ENCODE measurements at regions not wholly inside any gene's neighbourhood (a gene's known extent, or its start where the extent isn't known, plus 50 kb on each side); places are given as distances from the start of the nearest gene placed in this dataset.

DNA sequence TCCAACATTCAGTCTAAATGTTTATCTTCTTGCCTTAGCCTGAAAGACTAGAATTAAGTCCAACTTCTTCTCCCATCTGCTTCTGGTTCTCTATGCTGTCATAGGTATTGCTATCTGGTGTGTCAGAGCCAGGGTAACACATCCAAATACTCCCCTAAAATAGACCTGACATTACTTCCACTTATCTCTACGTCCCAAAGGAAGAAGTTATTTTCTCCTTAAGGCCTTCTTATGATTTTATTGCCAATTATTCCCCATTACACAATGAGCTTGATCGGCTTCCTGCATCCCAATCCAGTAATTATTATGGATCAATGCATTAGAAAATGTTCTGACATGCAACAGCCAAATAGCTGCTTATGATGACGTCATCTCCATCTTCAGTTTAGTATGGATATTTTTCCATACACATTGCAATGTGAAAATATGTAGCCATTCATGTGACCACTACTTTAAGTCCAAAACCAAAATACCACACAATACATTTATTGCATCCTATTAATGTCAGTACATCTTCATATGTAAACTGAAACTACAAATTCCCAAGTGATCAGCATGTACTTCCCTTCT, 555.5 kb downstream of the MAT2B start:
- H3K36me3 ChIP-seq (ENCODE audit: control insufficient read depth in 1 of 2, insufficient read depth in 2 of 2, low read length in 2 of 2): no peaks in the 10 kb centered on the region
- no peak overlapping the region for H3K4me3 ChIP-seq (ENCODE audit: low read depth in 1 of 2, low read length in 2 of 2)
- H3K9me3 ChIP-seq (ENCODE audit: control insufficient read depth in 1 of 2, low read length in 2 of 2): no peaks in the 10 kb centered on the region
- no peaks in the 10 kb centered on the region for H3K27me3 ChIP-seq (ENCODE audit: low read depth, low read length)
- no peaks in the 10 kb centered on the region for H3K4me1 ChIP-seq (ENCODE audit: control insufficient read depth in 1 of 2, insufficient read depth in 2 of 2, low read length in 2 of 2)
- H3K27ac ChIP-seq (ENCODE audit: low read length): no peak overlapping the region

- Histone ChIP-seq H3K9me3 (ENCODE audit: control insufficient read depth in 1 of 2, low read length in 2 of 2) (no peaks in the 10 kb centered on the region), H3K36me3 (ENCODE audit: control insufficient read depth in 1 of 2, insufficient read depth in 2 of 2, low read length in 2 of 2) (no peaks in the 10 kb centered on the region), H3K4me3 (ENCODE audit: low read depth in 1 of 2, low read length in 2 of 2) (no peak overlapping the region), H3K27ac (ENCODE audit: low read length) (no peak overlapping the region), H3K27me3 (ENCODE audit: low read depth, low read length) (no peaks in the 10 kb centered on the region), H3K4me1 (ENCODE audit: control insufficient read depth in 1 of 2, insufficient read depth in 2 of 2, low read length in 2 of 2) (no peaks in the 10 kb centered on the region)
These were observed 556.9 kb downstream of the MAT2B start for GRCh38 chr5:164062304-164062703.

GRCh38 chr5:164065266-164065665, 559.8 kb downstream of the MAT2B start:
- no peak overlapping the region for H3K4me3 ChIP-seq (ENCODE audit: low read depth in 1 of 2, low read length in 2 of 2)
- peaks cover 0 to 2% of the 10 kb centered on the region in 2 donors for H3K9me3 ChIP-seq (ENCODE audit: control insufficient read depth in 1 of 2, low read length in 2 of 2)
- H3K36me3 ChIP-seq (ENCODE audit: control insufficient read depth in 1 of 2, insufficient read depth in 2 of 2, low read length in 2 of 2): no peaks in the 10 kb centered on the region
- no peaks in the 10 kb centered on the region for H3K4me1 ChIP-seq (ENCODE audit: control insufficient read depth in 1 of 2, insufficient read depth in 2 of 2, low read length in 2 of 2)
- H3K27me3 ChIP-seq (ENCODE audit: low read depth, low read length): no peaks in the 10 kb centered on the region
- H3K27ac ChIP-seq (ENCODE audit: low read length): no peak overlapping the region

- H3K4me1 ChIP-seq (ENCODE audit: control insufficient read depth in 1 of 2, insufficient read depth in 2 of 2, low read length in 2 of 2): no peaks in the 10 kb centered on the region
- H3K27ac ChIP-seq (ENCODE audit: low read length): no peak overlapping the region
- no peaks in the 10 kb centered on the region for H3K27me3 ChIP-seq (ENCODE audit: low read depth, low read length)
- H3K36me3 ChIP-seq (ENCODE audit: control insufficient read depth in 1 of 2, insufficient read depth in 2 of 2, low read length in 2 of 2): no peaks in the 10 kb centered on the region
- H3K4me3 ChIP-seq (ENCODE audit: low read depth in 1 of 2, low read length in 2 of 2): no peak overlapping the region
- peaks cover 0 to 2% of the 10 kb centered on the region in 2 donors for H3K9me3 ChIP-seq (ENCODE audit: control insufficient read depth in 1 of 2, low read length in 2 of 2)
These were observed 566.3 kb downstream of the MAT2B start for GRCh38 chr5:164071671-164072070.

DNA sequence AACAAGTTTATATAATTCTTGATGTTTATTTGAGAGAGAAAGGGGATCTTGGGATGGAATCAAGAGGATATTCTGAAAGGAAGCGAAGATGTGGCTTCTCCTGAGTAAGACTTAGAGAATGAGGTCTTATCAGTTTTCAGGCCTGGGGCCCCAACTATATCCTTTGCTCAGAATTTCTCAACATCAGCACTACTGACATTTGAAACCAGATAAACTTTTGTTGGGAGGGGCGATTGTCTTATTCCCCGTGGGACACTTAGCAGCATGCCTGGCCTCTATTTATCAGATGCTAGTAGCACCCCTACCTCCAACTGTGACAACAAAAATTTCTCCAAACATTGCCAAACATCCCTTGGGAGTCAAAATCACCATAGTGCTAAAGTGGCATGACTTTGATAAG, 567.7 kb downstream of the MAT2B start:
- Histone ChIP-seq H3K36me3 (ENCODE audit: control insufficient read depth in 1 of 2, insufficient read depth in 2 of 2, low read length in 2 of 2) (no peaks in the 10 kb centered on the region), H3K27ac (ENCODE audit: low read length) (no peak overlapping the region), H3K27me3 (ENCODE audit: low read depth, low read length) (no peaks in the 10 kb centered on the region), H3K4me3 (ENCODE audit: low read depth in 1 of 2, low read length in 2 of 2) (no peak overlapping the region), H3K9me3 (ENCODE audit: control insufficient read depth in 1 of 2, low read length in 2 of 2) (peaks cover 0 to 2% of the 10 kb centered on the region in 2 donors), H3K4me1 (ENCODE audit: control insufficient read depth in 1 of 2, insufficient read depth in 2 of 2, low read length in 2 of 2) (no peaks in the 10 kb centered on the region)

DNA sequence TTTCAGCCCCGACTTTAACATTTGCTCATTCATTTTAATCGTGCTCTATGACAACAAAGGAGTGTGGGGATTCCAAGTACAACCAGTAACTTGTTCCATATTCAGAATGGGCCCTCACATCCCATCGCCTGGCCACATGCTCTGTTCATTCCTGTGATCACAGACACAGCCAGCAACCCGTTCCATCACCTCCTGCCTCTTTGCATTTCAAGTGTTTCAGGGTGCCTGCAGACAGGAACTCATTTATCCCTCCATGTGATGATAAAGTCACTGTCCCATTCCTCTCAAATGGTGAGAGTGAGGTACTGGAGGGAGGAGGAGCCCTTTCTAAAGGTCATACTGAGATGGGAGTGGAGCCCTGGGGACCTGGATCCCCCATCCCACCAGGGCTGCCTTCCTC, 571.1 kb downstream of the MAT2B start:
- H3K4me1 ChIP-seq (ENCODE audit: control insufficient read depth in 1 of 2, insufficient read depth in 2 of 2, low read length in 2 of 2): no peaks in the 10 kb centered on the region
- H3K9me3 ChIP-seq (ENCODE audit: control insufficient read depth in 1 of 2, low read length in 2 of 2): no peaks in the 10 kb centered on the region
- H3K4me3 ChIP-seq (ENCODE audit: low read depth in 1 of 2, low read length in 2 of 2): no peak overlapping the region
- H3K27ac ChIP-seq (ENCODE audit: low read length): no peak overlapping the region
- no peaks in the 10 kb centered on the region for H3K36me3 ChIP-seq (ENCODE audit: control insufficient read depth in 1 of 2, insufficient read depth in 2 of 2, low read length in 2 of 2)
- no peaks in the 10 kb centered on the region for H3K27me3 ChIP-seq (ENCODE audit: low read depth, low read length)

- H3K27me3 ChIP-seq (ENCODE audit: low read depth, low read length): no peaks in the 10 kb centered on the region
- no peak overlapping the region for H3K4me3 ChIP-seq (ENCODE audit: low read depth in 1 of 2, low read length in 2 of 2)
- H3K27ac ChIP-seq (ENCODE audit: low read length): no peak overlapping the region
- H3K4me1 ChIP-seq (ENCODE audit: control insufficient read depth in 1 of 2, insufficient read depth in 2 of 2, low read length in 2 of 2): no peaks in the 10 kb centered on the region
- no peaks in the 10 kb centered on the region for H3K9me3 ChIP-seq (ENCODE audit: control insufficient read depth in 1 of 2, low read length in 2 of 2)
- H3K36me3 ChIP-seq (ENCODE audit: control insufficient read depth in 1 of 2, insufficient read depth in 2 of 2, low read length in 2 of 2): no peaks in the 10 kb centered on the region
These were observed 584.9 kb downstream of the MAT2B start for GRCh38 chr5:164090358-164090757.

DNA sequence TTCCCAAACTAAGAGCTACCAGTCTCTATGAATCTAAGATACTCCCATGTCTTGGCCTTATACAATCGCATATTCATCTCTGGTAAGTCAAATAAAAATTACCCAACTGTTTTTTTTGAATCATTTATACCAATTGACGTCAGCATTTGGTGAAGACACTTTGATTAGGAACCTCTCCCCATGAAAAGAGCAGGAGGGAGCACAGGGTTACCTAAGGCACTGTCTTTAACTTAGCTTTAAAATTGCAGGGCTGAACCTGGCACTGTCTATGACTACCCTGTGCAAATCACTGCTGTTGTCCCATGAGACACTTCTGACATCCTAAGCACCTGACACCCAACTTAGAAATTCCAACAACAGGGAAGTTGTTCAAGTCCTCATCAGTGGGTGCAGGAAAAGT, 586.4 kb downstream of the MAT2B start:
- no peaks in the 10 kb centered on the region for H3K36me3 ChIP-seq (ENCODE audit: control insufficient read depth in 1 of 2, insufficient read depth in 2 of 2, low read length in 2 of 2)
- H3K27ac ChIP-seq (ENCODE audit: low read length): no peak overlapping the region
- no peaks in the 10 kb centered on the region for H3K4me1 ChIP-seq (ENCODE audit: control insufficient read depth in 1 of 2, insufficient read depth in 2 of 2, low read length in 2 of 2)
- H3K4me3 ChIP-seq (ENCODE audit: low read depth in 1 of 2, low read length in 2 of 2): no peak overlapping the region
- H3K9me3 ChIP-seq (ENCODE audit: control insufficient read depth in 1 of 2, low read length in 2 of 2): no peaks in the 10 kb centered on the region
- no peaks in the 10 kb centered on the region for H3K27me3 ChIP-seq (ENCODE audit: low read depth, low read length)

GRCh38 chr5:164094291-164094690, 588.9 kb downstream of the MAT2B start:
- Histone ChIP-seq H3K4me3 (ENCODE audit: low read depth in 1 of 2, low read length in 2 of 2) (no peak overlapping the region), H3K36me3 (ENCODE audit: control insufficient read depth in 1 of 2, insufficient read depth in 2 of 2, low read length in 2 of 2) (no peaks in the 10 kb centered on the region), H3K27me3 (ENCODE audit: low read depth, low read length) (no peaks in the 10 kb centered on the region), H3K4me1 (ENCODE audit: control insufficient read depth in 1 of 2, insufficient read depth in 2 of 2, low read length in 2 of 2) (no peaks in the 10 kb centered on the region), H3K9me3 (ENCODE audit: control insufficient read depth in 1 of 2, low read length in 2 of 2) (no peaks in the 10 kb centered on the region), H3K27ac (ENCODE audit: low read length) (no peak overlapping the region)

GRCh38 chr5:164097749-164098148, 592.3 kb downstream of the MAT2B start:
- Histone ChIP-seq H3K4me1 (ENCODE audit: control insufficient read depth in 1 of 2, insufficient read depth in 2 of 2, low read length in 2 of 2) (no peaks in the 10 kb centered on the region), H3K4me3 (ENCODE audit: low read depth in 1 of 2, low read length in 2 of 2) (no peak overlapping the region), H3K36me3 (ENCODE audit: control insufficient read depth in 1 of 2, insufficient read depth in 2 of 2, low read length in 2 of 2) (no peaks in the 10 kb centered on the region), H3K9me3 (ENCODE audit: control insufficient read depth in 1 of 2, low read length in 2 of 2) (no peaks in the 10 kb centered on the region), H3K27me3 (ENCODE audit: low read depth, low read length) (no peaks in the 10 kb centered on the region), H3K27ac (ENCODE audit: low read length) (no peak overlapping the region)

- H3K27me3 ChIP-seq (ENCODE audit: low read depth, low read length): no peaks in the 10 kb centered on the region
- H3K36me3 ChIP-seq (ENCODE audit: control insufficient read depth in 1 of 2, insufficient read depth in 2 of 2, low read length in 2 of 2): no peaks in the 10 kb centered on the region
- H3K27ac ChIP-seq (ENCODE audit: low read length): no peak overlapping the region
- no peak overlapping the region for H3K4me3 ChIP-seq (ENCODE audit: low read depth in 1 of 2, low read length in 2 of 2)
- H3K9me3 ChIP-seq (ENCODE audit: control insufficient read depth in 1 of 2, low read length in 2 of 2): no peaks in the 10 kb centered on the region
- no peaks in the 10 kb centered on the region for H3K4me1 ChIP-seq (ENCODE audit: control insufficient read depth in 1 of 2, insufficient read depth in 2 of 2, low read length in 2 of 2)
These were observed 593.1 kb downstream of the MAT2B start for GRCh38 chr5:164098531-164098930.

DNA sequence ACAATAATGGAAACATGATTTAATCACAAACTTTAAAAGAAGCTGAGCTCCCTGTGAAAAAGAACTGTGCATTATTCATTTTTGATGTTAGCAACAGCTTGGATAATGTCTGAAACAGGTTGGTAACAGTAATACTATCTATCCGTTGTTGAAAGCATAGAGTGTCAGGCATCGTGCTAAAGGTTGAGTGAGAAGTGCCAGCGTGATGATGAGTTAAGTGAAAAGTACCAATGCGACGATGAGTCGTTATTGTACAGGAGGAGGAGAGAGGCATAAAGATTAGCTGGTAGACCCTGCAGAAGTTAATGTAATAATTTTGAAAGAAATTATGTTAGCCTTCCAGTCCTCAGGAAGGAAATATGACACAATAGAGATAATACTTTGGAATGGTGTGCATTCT, 593.6 kb downstream of the MAT2B start:
- H3K27me3 ChIP-seq (ENCODE audit: low read depth, low read length): no peaks in the 10 kb centered on the region
- H3K27ac ChIP-seq (ENCODE audit: low read length): no peak overlapping the region
- H3K4me1 ChIP-seq (ENCODE audit: control insufficient read depth in 1 of 2, insufficient read depth in 2 of 2, low read length in 2 of 2): no peaks in the 10 kb centered on the region
- H3K9me3 ChIP-seq (ENCODE audit: control insufficient read depth in 1 of 2, low read length in 2 of 2): no peaks in the 10 kb centered on the region
- no peak overlapping the region for H3K4me3 ChIP-seq (ENCODE audit: low read depth in 1 of 2, low read length in 2 of 2)
- H3K36me3 ChIP-seq (ENCODE audit: control insufficient read depth in 1 of 2, insufficient read depth in 2 of 2, low read length in 2 of 2): no peaks in the 10 kb centered on the region

Data from muscle layer of duodenum (tissue), 2 donors.